ENCODE measurements at regions not wholly inside any gene's neighbourhood (a gene's known extent, or its start where the extent isn't known, plus 50 kb on each side); places are given as distances from the start of the nearest gene placed in this dataset.

GRCh38 chr7:1340461-1341360, 108.0 kb downstream of the UNCX start:
- Histone ChIP-seq H3K9me3 (peaks cover 7% of the 10 kb centered on the region; the same call in 1 of the 2 replicates), H3K36me3 (replicated peaks in 1 of 2; ENCODE audit: control insufficient read depth in 1 of 2, insufficient read depth in 2 of 2, low read length in 1 of 2) (no peaks in the 10 kb centered on the region), H3F3A (replicated peaks; ENCODE audit: insufficient read depth) (no peaks in the 10 kb centered on the region), H3K27me3 (ENCODE audit: insufficient read depth) (peaks cover 88% of the 10 kb centered on the region), H3K27ac (ENCODE audit: low read depth in 2 of 2, low read length in 1 of 2) (no peak overlapping the region), H3K9me2 (no peaks in the 10 kb centered on the region), H3K79me2 (ENCODE audit: insufficient read depth) (no peaks in the 10 kb centered on the region), H4K20me1 (ENCODE audit: insufficient read depth) (no peaks in the 10 kb centered on the region), H3K4me3 (ENCODE audit: low read depth in 2 of 2, low read length in 1 of 2) (no peak overlapping the region), H3K4me2 (no peak overlapping the region), H3K9ac (no peak overlapping the region), H3K4me1 (ENCODE audit: control insufficient read depth in 1 of 2, insufficient read depth in 2 of 2, low read depth in 1 of 2, low read length in 1 of 2) (no peaks in the 10 kb centered on the region), H2AFZ (ENCODE audit: low read depth) (no peak overlapping the region)
- ChIA-PET CTCF (interaction anchor here (0.6 kb wide), 1 partner anchor 63 kb away, joined by 4 read pairs; no protein-coding TSS in a partner anchor), POLR2A (no interaction called here)
- TF ChIP-seq RFX5 (IDR thresholded peaks at IDR 0.05; ENCODE audit: low read length), result no peak
- TF ChIP-seq MEF2A (IDR thresholded peaks at IDR 0.05; ENCODE audit: borderline replicate concordance, low read depth), result no peak
- TF ChIP-seq EP300 (IDR thresholded peaks at IDR 0.05; ENCODE audit: borderline replicate concordance in 1 of 2, low read depth in 1 of 2, low read length in 1 of 2), result no peak
- no peak for TF ChIP-seq TCF12 (IDR thresholded peaks at IDR 0.05)
- TF ChIP-seq PBX3 (IDR thresholded peaks at IDR 0.05), result no peak
- TF ChIP-seq FOXJ3 (CRISPR knock-in tag; IDR thresholded peaks at IDR 0.05), result no peak
- TF ChIP-seq ZBTB33 (IDR thresholded peaks at IDR 0.05; ENCODE audit: borderline replicate concordance, low read depth), result no peak
- no peak for TF ChIP-seq RAD21 (IDR thresholded peaks at IDR 0.05; ENCODE audit: low read length)
- TF ChIP-seq, protein P1, sequence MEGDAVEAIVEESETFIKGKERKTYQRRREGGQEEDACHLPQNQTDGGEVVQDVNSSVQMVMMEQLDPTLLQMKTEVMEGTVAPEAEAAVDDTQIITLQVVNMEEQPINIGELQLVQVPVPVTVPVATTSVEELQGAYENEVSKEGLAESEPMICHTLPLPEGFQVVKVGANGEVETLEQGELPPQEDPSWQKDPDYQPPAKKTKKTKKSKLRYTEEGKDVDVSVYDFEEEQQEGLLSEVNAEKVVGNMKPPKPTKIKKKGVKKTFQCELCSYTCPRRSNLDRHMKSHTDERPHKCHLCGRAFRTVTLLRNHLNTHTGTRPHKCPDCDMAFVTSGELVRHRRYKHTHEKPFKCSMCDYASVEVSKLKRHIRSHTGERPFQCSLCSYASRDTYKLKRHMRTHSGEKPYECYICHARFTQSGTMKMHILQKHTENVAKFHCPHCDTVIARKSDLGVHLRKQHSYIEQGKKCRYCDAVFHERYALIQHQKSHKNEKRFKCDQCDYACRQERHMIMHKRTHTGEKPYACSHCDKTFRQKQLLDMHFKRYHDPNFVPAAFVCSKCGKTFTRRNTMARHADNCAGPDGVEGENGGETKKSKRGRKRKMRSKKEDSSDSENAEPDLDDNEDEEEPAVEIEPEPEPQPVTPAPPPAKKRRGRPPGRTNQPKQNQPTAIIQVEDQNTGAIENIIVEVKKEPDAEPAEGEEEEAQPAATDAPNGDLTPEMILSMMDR (IDR thresholded peaks at IDR 0.05), result no peak
- no peak for TF ChIP-seq RCOR1 (IDR thresholded peaks at IDR 0.05; ENCODE audit: low read length)
- no peak for TF ChIP-seq FOXM1 (IDR thresholded peaks at IDR 0.05; ENCODE audit: low read depth)
- no peak for TF ChIP-seq IRF3 (IDR thresholded peaks at IDR 0.05; ENCODE audit: low read depth, low read length)
- TF ChIP-seq MXI1 (IDR thresholded peaks at IDR 0.05; ENCODE audit: low read depth, low read length), result no peak
- no peak for TF ChIP-seq MAX (IDR thresholded peaks at IDR 0.05; ENCODE audit: low read depth)
- TF ChIP-seq NFIC (IDR thresholded peaks at IDR 0.05; ENCODE audit: borderline replicate concordance), result no peak
- TF ChIP-seq SIN3A (IDR thresholded peaks at IDR 0.05; ENCODE audit: borderline replicate concordance, low read depth, low read length), result no peak
- TF ChIP-seq REST (IDR thresholded peaks at IDR 0.05; ENCODE audit: low read depth, low read length), result no peak
- no peak for TF ChIP-seq YY1 (IDR thresholded peaks at IDR 0.05; ENCODE audit: low read depth)
- no peak for TF ChIP-seq TEAD4 (IDR thresholded peaks at IDR 0.05; ENCODE audit: borderline replicate concordance, insufficient read depth)
- no peak for TF ChIP-seq JUND (IDR thresholded peaks at IDR 0.05)
- no peak for DNase-seq
- 23% methylated on average over 20 of the region's 29 CpGs for WGBS (ENCODE audit: low lambda C conversion rate)
